Non-pigmented ciliary epithelial cell (primary cell): ENCODE measurements at regions not wholly inside any gene's neighbourhood (a gene's known extent, or its start where the extent isn't known, plus 50 kb on each side); places are given as distances from the start of the nearest gene placed in this dataset.
A peak's percentile ranks its signal among the peaks of the same experiment; 100 is the strongest.
"Not testable (repeated sequence)": the region's sequence is repeated elsewhere in the genome, so short reads cannot be mapped to it uniquely, and the experiment has no call there.

Source experiments
- DNase-seq: peaks from one replicate; pipeline ENCODE4 v3.0.0-alpha.2; 2010; ENCODE audit warnings: low read depth

- no peak for DNase-seq
Measured at GRCh38 chr7:142636751-142637150, 112.5 kb upstream of the PRSS1 start.

- not testable (repeated sequence) for DNase-seq
Measured at GRCh38 chr7:142636107-142636506, 113.2 kb upstream of the PRSS1 start.

GRCh38 chr7:142632271-142633134 is 116.8 kb upstream of the PRSS1 start:
- DNase-seq = no peak

GRCh38 chr7:142629588-142630260 is 119.5 kb upstream of the PRSS1 start:
- peak; percentile 54 for DNase-seq

- no peak for DNase-seq
Measured at GRCh38 chr7:142628945-142629344, 120.3 kb upstream of the PRSS1 start.

GRCh38 chr7:142627223-142627622 is 122.0 kb upstream of the PRSS1 start:
- DNase-seq = not testable (repeated sequence)

GRCh38 chr7:142626420-142627035 is 122.7 kb upstream of the PRSS1 start:
- no peak for DNase-seq

- not testable (repeated sequence) for DNase-seq
Measured at GRCh38 chr7:142625216-142625615, 124.1 kb upstream of the PRSS1 start.

GRCh38 chr7:142620402-142620801 is 128.9 kb upstream of the PRSS1 start:
- no peak for DNase-seq

- DNase-seq = no peak
Measured at GRCh38 chr7:142618655-142619351, 130.5 kb upstream of the PRSS1 start.

- no peak for DNase-seq
Measured at GRCh38 chr7:142616842-142617241, 132.4 kb upstream of the PRSS1 start.

- no peak for DNase-seq
Measured at GRCh38 chr7:142616121-142616643, 133.1 kb upstream of the PRSS1 start.

GRCh38 chr7:142615508-142615907 is 133.8 kb upstream of the PRSS1 start:
- no peak for DNase-seq

GRCh38 chr7:142614116-142614515 is 135.2 kb upstream of the PRSS1 start:
- DNase-seq = no peak

GRCh38 chr7:142612237-142612881 is 136.9 kb upstream of the PRSS1 start:
- no peak for DNase-seq

GRCh38 chr7:142611566-142612236 is 137.6 kb upstream of the PRSS1 start:
- no peak for DNase-seq

GRCh38 chr7:142608630-142609428 is 140.4 kb upstream of the PRSS1 start:
- DNase-seq = no peak

- DNase-seq = no peak
Measured at GRCh38 chr7:142607351-142607750, 141.9 kb upstream of the PRSS1 start.

GRCh38 chr7:142606081-142606480 is 143.2 kb upstream of the PRSS1 start:
- DNase-seq = no peak

GRCh38 chr7:142604671-142605070 is 144.6 kb upstream of the PRSS1 start:
- DNase-seq = no peak
